ENCODE measurements at regions not wholly inside any gene's neighbourhood (a gene's known extent, or its start where the extent isn't known, plus 50 kb on each side); places are given as distances from the start of the nearest gene placed in this dataset.

DNA sequence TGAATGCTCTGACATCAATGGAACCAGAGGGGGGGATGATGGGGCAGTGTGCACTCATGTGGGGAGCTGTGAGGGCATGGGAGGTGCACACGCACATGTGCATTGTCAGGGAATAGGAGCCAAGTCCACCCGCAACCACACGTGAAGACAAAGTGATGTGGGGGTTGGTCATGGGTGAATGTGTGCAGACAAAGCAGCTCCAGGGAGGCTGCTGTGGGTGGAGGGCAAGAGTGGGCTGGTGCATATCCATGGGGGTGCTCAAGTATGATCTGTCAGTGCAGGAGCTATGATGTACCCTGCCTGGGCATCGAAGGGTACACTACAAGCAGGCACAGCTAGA is 301.9 kb downstream of the TEX13C start:
- H3K36me3 ChIP-seq (ENCODE audit: control insufficient read depth in 2 of 2, insufficient read depth in 1 of 2, low read length in 2 of 2) = no peaks in the 10 kb centered on the region
- no peaks in the 10 kb centered on the region for H3K4me1 ChIP-seq (ENCODE audit: control insufficient read depth, insufficient read depth, low read length)
- TF ChIP-seq, protein P1, sequence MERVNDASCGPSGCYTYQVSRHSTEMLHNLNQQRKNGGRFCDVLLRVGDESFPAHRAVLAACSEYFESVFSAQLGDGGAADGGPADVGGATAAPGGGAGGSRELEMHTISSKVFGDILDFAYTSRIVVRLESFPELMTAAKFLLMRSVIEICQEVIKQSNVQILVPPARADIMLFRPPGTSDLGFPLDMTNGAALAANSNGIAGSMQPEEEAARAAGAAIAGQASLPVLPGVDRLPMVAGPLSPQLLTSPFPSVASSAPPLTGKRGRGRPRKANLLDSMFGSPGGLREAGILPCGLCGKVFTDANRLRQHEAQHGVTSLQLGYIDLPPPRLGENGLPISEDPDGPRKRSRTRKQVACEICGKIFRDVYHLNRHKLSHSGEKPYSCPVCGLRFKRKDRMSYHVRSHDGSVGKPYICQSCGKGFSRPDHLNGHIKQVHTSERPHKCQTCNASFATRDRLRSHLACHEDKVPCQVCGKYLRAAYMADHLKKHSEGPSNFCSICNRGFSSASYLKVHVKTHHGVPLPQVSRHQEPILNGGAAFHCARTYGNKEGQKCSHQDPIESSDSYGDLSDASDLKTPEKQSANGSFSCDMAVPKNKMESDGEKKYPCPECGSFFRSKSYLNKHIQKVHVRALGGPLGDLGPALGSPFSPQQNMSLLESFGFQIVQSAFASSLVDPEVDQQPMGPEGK (tag by site-specific recombination; IDR thresholded peaks at IDR 0.05) = no peak
- TF ChIP-seq, protein P2, sequence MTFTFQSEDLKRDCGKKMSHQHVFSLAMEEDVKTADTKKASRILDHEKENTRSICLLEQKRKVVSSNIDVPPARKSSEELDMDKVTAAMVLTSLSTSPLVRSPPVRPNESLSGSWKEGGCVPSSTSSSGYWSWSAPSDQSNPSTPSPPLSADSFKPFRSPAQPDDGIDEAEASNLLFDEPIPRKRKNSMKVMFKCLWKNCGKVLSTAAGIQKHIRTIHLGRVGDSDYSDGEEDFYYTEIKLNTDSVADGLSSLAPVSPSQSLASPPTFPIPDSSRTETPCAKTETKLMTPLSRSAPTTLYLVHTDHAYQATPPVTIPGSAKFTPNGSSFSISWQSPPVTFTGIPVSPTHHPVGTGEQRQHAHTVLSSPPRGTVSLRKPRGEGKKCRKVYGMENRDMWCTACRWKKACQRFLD (tag by site-specific recombination; IDR thresholded peaks at IDR 0.05) = no peak
- TF ChIP-seq MEIS1 (CRISPR knock-in tag; IDR thresholded peaks at IDR 0.05; ENCODE audit: borderline replicate concordance) = no peak
- TF ChIP-seq ZEB2 (tag by site-specific recombination; IDR thresholded peaks at IDR 0.05) = no peak
- TF ChIP-seq ZNF768 (tag by site-specific recombination; IDR thresholded peaks at IDR 0.05) = no peak
- TF ChIP-seq ZNF624 (tag by site-specific recombination; IDR thresholded peaks at IDR 0.05) = no peak
- no peak for TF ChIP-seq OSR2 (tag by site-specific recombination; IDR thresholded peaks at IDR 0.05)
- TF ChIP-seq ZNF571 (tag by site-specific recombination; IDR thresholded peaks at IDR 0.05) = no peak
- no peak for TF ChIP-seq ZNF777 (tag by site-specific recombination; IDR thresholded peaks at IDR 0.05; ENCODE audit: borderline replicate concordance)
- TF ChIP-seq ZNF629 (tag by site-specific recombination; IDR thresholded peaks at IDR 0.05) = no peak
- no peak for TF ChIP-seq ZNF394 (tag by site-specific recombination; IDR thresholded peaks at IDR 0.05; ENCODE audit: borderline replicate concordance)
- TF ChIP-seq ZNF837 (tag by site-specific recombination; IDR thresholded peaks at IDR 0.05) = no peak
- TF ChIP-seq ZNF223 (tag by site-specific recombination; IDR thresholded peaks at IDR 0.05) = no peak
- no peak for TF ChIP-seq ZNF146 (tag by site-specific recombination; IDR thresholded peaks at IDR 0.05)
- ChIA-PET CTCF (no interaction called here), POLR2A (no interaction called here)
- no peaks in the 10 kb centered on the region for H3K9me3 ChIP-seq (ENCODE audit: control insufficient read depth, insufficient read depth, low read depth, low read length)
- H3K4me3 ChIP-seq (ENCODE audit: low read depth, low read length) = no peak overlapping the region
- H3K27ac ChIP-seq (ENCODE audit: extremely low read depth, low read depth, low read length) = no peak overlapping the region

DNA sequence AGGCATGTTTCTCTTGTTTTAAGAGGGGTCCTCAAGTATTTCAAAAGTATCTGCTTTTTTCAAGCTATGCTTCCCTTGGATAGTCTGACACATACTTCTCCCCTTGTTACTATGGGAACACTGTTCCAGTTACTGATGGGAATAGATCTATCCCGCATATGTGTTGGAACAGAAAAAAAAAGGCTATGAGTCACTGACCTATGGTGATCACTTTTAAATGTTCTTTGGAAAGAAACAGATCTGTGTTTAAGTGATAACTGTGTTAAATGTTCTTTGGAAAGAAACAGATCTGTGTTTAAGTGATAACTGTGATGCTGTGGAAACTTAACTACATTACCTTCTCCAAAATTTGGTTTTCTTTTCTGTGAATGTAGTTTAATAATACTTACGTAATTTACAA is 303.2 kb downstream of the TEX13C start:
- Histone ChIP-seq H3K4me1 (ENCODE audit: control insufficient read depth, insufficient read depth, low read length) (no peaks in the 10 kb centered on the region), H3K4me3 (ENCODE audit: low read depth, low read length) (no peak overlapping the region), H3K27ac (ENCODE audit: extremely low read depth, low read depth, low read length) (no peak overlapping the region), H3K9me3 (ENCODE audit: control insufficient read depth, insufficient read depth, low read depth, low read length) (no peaks in the 10 kb centered on the region), H3K36me3 (ENCODE audit: control insufficient read depth in 2 of 2, insufficient read depth in 1 of 2, low read length in 2 of 2) (no peaks in the 10 kb centered on the region)
- ChIA-PET POLR2A (no interaction called here), CTCF (interaction anchor here (0.7 kb wide), 1 partner anchor 234 kb away, joined by 3 read pairs; no protein-coding TSS in a partner anchor)
- no peak for TF ChIP-seq RBAK (tag by site-specific recombination; IDR thresholded peaks at IDR 0.05)
- TF ChIP-seq, protein P3, sequence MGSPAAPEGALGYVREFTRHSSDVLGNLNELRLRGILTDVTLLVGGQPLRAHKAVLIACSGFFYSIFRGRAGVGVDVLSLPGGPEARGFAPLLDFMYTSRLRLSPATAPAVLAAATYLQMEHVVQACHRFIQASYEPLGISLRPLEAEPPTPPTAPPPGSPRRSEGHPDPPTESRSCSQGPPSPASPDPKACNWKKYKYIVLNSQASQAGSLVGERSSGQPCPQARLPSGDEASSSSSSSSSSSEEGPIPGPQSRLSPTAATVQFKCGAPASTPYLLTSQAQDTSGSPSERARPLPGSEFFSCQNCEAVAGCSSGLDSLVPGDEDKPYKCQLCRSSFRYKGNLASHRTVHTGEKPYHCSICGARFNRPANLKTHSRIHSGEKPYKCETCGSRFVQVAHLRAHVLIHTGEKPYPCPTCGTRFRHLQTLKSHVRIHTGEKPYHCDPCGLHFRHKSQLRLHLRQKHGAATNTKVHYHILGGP (tag by site-specific recombination; IDR thresholded peaks at IDR 0.05) = no peak
- TF ChIP-seq ZNF302 (tag by site-specific recombination; IDR thresholded peaks at IDR 0.05; ENCODE audit: low read depth) = no peak
- no peak for TF ChIP-seq ZNF555 (tag by site-specific recombination; conservative IDR thresholded peaks at IDR 0.05)
- TF ChIP-seq ZNF202 (tag by site-specific recombination; IDR thresholded peaks at IDR 0.05; ENCODE audit: borderline replicate concordance) = no peak
- TF ChIP-seq ZNF776 (tag by site-specific recombination; IDR thresholded peaks at IDR 0.05; ENCODE audit: borderline replicate concordance) = no peak
- no peak for TF ChIP-seq ZNF548 (tag by site-specific recombination; IDR thresholded peaks at IDR 0.05)
- no peak for TF ChIP-seq ZNF48 (tag by site-specific recombination; IDR thresholded peaks at IDR 0.05)
- TF ChIP-seq ZNF510 (tag by site-specific recombination; IDR thresholded peaks at IDR 0.05; ENCODE audit: insufficient replicate concordance) = no peak
- TF ChIP-seq, protein P4, sequence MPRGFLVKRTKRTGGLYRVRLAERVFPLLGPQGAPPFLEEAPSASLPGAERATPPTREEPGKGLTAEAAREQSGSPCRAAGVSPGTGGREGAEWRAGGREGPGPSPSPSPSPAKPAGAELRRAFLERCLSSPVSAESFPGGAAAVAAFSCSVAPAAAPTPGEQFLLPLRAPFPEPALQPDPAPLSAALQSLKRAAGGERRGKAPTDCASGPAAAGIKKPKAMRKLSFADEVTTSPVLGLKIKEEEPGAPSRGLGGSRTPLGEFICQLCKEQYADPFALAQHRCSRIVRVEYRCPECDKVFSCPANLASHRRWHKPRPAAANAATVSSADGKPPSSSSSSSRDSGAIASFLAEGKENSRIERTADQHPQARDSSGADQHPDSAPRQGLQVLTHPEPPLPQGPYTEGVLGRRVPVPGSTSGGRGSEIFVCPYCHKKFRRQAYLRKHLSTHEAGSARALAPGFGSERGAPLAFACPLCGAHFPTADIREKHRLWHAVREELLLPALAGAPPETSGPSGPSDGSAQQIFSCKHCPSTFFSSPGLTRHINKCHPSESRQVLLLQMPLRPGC (tag by site-specific recombination; IDR thresholded peaks at IDR 0.05) = no peak
- no peak for TF ChIP-seq ZNF211 (tag by site-specific recombination; IDR thresholded peaks at IDR 0.05; ENCODE audit: low read depth)
- no peak for TF ChIP-seq OVOL3 (tag by site-specific recombination; IDR thresholded peaks at IDR 0.05)
- no peak for TF ChIP-seq ZNF138 (tag by site-specific recombination; IDR thresholded peaks at IDR 0.05; ENCODE audit: borderline replicate concordance)
- no peak for TF ChIP-seq ZBTB21 (tag by site-specific recombination; IDR thresholded peaks at IDR 0.05)
- TF ChIP-seq, protein P5, sequence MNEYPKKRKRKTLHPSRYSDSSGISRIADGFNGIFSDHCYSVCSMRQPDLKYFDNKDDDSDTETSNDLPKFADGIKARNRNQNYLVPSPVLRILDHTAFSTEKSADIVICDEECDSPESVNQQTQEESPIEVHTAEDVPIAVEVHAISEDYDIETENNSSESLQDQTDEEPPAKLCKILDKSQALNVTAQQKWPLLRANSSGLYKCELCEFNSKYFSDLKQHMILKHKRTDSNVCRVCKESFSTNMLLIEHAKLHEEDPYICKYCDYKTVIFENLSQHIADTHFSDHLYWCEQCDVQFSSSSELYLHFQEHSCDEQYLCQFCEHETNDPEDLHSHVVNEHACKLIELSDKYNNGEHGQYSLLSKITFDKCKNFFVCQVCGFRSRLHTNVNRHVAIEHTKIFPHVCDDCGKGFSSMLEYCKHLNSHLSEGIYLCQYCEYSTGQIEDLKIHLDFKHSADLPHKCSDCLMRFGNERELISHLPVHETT (tag by site-specific recombination; IDR thresholded peaks at IDR 0.05) = no peak
- no peak for TF ChIP-seq ZNF350 (tag by site-specific recombination; IDR thresholded peaks at IDR 0.05)
- no peak for TF ChIP-seq GFI1B (tag by site-specific recombination; IDR thresholded peaks at IDR 0.05)
